Ovary (tissue), 3 donors: ENCODE measurements at regions not wholly inside any gene's neighbourhood (a gene's known extent, or its start where the extent isn't known, plus 50 kb on each side); places are given as distances from the start of the nearest gene placed in this dataset.

ENCODE experiments used
- CTCF ChIP-seq, 3 donors: fragments of 450-650 bp in 2 of 3; fragments of 200-600 bp in 1 of 3; IDR thresholded peaks; one replicate each; pipeline versions ENCODE4 v1.5.1 to v1.8.0; 2016 to 2022; ENCODE audit warnings: antibody characterized with exemption in 3 of 3, mild to moderate bottlenecking in 1 of 3
- EP300 ChIP-seq: sonication (generic); formaldehyde crosslinking; IDR thresholded peaks from one replicate; pipeline ENCODE4 v1.6.1; 2017; ENCODE audit warnings: antibody characterized with exemption
- POLR2A ChIP-seq: fragments of 450-650 bp; IDR thresholded peaks from one replicate; pipeline ENCODE4 v1.6.1; 2017; ENCODE audit warnings: antibody characterized with exemption, mild to moderate bottlenecking, moderate library complexity
- donor health status: DM: no; HTN: no; CAD: no.

DNA sequence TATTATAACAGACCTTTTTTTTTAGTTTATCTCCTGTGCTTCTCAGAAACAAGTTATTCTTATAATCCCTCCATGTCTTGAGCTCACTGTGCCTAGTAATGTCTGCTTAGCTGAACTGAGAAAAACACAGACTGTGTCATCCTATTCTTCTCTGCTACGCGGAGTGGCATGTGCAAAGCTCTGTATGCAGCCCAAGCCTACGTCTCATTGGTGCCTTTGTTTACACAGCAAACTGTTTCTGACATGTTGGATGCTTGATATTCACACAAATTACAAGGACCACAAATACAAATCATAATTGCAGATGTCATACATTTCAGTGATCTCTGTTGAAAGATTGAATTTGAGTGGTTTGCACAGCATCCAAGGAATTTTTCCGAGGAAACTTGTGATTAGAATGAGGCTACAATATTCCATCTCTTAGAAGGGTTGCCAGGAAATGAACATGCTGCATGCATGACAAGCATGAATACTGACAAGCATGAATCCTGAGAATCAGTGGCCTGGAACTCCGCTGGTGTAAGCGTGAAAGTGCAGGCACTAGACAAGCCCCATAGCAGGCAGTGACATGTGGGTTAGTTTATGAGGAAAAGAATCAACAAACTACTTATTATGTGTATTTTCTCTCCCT, 128.4 kb upstream of the SGK1 start:
- TF ChIP-seq POLR2A (no peak), CTCF (IDR thresholded peaks at IDR 0.05) (no peak), EP300 (no peak)
